ENCODE measurements at regions not wholly inside any gene's neighbourhood (a gene's known extent, or its start where the extent isn't known, plus 50 kb on each side); places are given as distances from the start of the nearest gene placed in this dataset.

DNA sequence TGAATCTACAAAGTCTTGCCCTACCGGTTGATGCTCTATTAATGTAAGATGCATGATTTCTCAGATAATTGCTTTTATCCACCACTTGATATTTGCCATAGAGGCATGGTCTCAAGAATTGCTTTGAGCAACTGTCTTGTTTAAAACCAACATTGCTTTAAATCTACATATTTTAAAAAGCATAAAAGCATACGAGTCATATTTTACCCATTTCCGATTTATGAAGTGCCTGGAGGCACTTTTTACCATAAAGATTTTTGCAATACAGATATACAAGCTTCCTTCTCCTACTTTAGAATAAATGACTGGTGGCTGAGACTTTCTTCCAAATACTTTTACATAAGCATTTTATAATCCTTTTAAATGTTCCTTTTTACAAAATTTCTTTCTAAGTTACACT lies 517.6 kb downstream of the TXNL1 start:
- H3K4me1 Mint-ChIP-seq, result no peaks in the 10 kb centered on the region
- peaks cover 3% of the 10 kb centered on the region for H3K27me3 Mint-ChIP-seq (ENCODE audit: low read depth)
- H3K9me3 Mint-ChIP-seq, result no peaks in the 10 kb centered on the region
- H3K4me3 Mint-ChIP-seq, result no peak overlapping the region
- TF ChIP-seq, protein P1, sequence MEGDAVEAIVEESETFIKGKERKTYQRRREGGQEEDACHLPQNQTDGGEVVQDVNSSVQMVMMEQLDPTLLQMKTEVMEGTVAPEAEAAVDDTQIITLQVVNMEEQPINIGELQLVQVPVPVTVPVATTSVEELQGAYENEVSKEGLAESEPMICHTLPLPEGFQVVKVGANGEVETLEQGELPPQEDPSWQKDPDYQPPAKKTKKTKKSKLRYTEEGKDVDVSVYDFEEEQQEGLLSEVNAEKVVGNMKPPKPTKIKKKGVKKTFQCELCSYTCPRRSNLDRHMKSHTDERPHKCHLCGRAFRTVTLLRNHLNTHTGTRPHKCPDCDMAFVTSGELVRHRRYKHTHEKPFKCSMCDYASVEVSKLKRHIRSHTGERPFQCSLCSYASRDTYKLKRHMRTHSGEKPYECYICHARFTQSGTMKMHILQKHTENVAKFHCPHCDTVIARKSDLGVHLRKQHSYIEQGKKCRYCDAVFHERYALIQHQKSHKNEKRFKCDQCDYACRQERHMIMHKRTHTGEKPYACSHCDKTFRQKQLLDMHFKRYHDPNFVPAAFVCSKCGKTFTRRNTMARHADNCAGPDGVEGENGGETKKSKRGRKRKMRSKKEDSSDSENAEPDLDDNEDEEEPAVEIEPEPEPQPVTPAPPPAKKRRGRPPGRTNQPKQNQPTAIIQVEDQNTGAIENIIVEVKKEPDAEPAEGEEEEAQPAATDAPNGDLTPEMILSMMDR (IDR thresholded peaks at IDR 0.05; ENCODE audit: unreplicated experiment in 3 of 3), result no peak
- no peak overlapping the region for H3K27ac Mint-ChIP-seq
- no peaks in the 10 kb centered on the region for H3K36me3 Mint-ChIP-seq (ENCODE audit: low read depth)

DNA sequence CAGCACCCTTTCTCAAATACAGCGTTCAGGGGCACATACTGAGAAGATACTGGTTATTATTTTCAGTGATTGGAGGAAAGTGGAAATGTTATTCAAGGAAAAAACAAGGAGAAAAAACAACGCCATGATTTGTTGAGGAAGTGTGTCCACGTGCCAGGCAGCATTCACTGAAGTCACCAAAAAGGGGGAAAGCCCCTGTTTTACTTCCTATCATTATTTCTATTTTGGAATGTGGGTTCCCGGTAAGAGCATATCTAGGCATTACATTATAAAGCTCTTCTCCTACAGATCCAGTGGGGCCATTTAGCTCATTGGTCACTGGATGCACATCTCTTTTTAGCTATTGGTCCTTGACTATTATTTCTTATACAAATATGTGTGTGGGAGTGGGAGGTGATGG lies 518.7 kb downstream of the TXNL1 start:
- H3K4me3 Mint-ChIP-seq, result no peak overlapping the region
- no peaks in the 10 kb centered on the region for H3K4me1 Mint-ChIP-seq
- TF ChIP-seq, protein P1 (IDR thresholded peaks at IDR 0.05; ENCODE audit: unreplicated experiment in 3 of 3), result no peak
- no peaks in the 10 kb centered on the region for H3K9me3 Mint-ChIP-seq
- no peaks in the 10 kb centered on the region for H3K36me3 Mint-ChIP-seq (ENCODE audit: low read depth)
- no peak overlapping the region for H3K27ac Mint-ChIP-seq
- peaks cover 3% of the 10 kb centered on the region for H3K27me3 Mint-ChIP-seq (ENCODE audit: low read depth)

DNA sequence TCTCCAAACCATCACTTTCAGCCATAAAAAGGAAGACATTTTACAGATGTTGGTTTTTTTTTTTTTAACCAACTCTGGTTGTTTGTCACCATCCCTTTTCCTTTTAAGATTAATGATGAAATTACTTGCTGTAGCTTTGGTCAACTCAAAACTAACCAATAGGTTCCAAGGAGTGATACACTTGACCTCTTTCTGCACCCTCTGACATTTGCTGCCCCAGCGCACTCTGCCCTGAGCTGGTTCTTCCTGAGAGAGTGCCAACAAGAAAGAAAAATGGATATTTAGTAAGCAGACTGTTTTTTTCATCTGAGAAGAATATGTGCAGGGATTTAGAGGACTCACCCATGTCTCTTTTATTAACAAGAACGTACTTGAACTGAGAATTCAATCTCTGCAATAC lies 520.0 kb downstream of the TXNL1 start:
- Mint-ChIP-seq H3K4me1 (no peaks in the 10 kb centered on the region), H3K27me3 (ENCODE audit: low read depth) (peaks cover 6% of the 10 kb centered on the region), H3K36me3 (ENCODE audit: low read depth) (no peaks in the 10 kb centered on the region), H3K27ac (peak overlapping the region in 1 of 3 experiments; percentile 53), H3K4me3 (no peak overlapping the region), H3K9me3 (no peaks in the 10 kb centered on the region)
- TF ChIP-seq, protein P1 (IDR thresholded peaks at IDR 0.05; ENCODE audit: unreplicated experiment in 3 of 3), result no peak

DNA sequence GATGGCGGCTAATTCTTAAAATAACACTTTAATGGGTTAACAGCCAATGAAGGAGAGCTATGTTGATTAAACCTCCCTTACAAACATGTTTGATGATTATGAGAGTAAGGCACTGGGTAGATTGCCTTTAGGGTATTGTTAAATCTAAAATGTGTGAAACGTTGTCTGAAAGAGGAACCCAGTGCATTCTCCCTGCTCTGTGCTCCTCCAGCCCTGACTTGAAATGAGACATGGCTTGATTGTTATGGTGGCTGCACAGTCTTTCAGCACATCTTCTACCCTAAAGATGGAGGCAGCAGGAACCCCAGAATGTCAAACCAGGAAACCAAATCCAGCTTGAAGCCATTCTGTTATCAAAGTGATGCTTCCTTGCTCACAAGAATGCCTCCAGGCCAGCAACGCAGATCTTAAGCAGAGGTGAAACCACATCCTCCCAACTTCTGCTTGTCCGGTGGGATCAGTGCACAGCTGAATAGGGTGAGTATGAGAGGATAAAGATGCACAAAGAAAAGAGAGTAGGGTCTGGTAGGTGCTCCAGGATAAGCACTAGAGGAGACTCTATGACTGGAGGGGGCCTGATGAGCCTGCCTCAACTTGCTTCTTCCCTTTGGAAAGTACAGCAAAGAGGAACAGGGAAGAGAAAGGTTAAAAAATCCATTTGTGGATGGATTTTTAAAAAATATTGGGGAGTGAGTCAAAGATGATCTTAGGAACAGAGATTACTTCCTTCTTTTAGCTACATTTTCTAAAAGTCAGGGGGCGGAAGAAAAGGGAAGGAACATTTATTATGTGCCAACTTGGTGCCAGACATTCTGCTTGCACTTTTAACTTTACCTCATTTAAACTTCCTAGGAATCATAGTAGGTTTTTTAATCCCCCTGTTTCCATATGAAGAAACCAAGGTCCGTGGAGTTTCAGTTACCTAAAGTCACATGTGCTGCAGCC lies 523.0 kb downstream of the TXNL1 start:
- no peaks in the 10 kb centered on the region for H3K9me3 Mint-ChIP-seq
- peaks cover 18% of the 10 kb centered on the region for H3K4me1 Mint-ChIP-seq
- H3K36me3 Mint-ChIP-seq (ENCODE audit: low read depth), result no peaks in the 10 kb centered on the region
- H3K27me3 Mint-ChIP-seq (ENCODE audit: low read depth), result peaks cover 6% of the 10 kb centered on the region
- H3K27ac Mint-ChIP-seq, result no peak overlapping the region
- TF ChIP-seq, protein P1 (IDR thresholded peaks at IDR 0.05; ENCODE audit: unreplicated experiment in 3 of 3), result no peak
- no peak overlapping the region for H3K4me3 Mint-ChIP-seq

DNA sequence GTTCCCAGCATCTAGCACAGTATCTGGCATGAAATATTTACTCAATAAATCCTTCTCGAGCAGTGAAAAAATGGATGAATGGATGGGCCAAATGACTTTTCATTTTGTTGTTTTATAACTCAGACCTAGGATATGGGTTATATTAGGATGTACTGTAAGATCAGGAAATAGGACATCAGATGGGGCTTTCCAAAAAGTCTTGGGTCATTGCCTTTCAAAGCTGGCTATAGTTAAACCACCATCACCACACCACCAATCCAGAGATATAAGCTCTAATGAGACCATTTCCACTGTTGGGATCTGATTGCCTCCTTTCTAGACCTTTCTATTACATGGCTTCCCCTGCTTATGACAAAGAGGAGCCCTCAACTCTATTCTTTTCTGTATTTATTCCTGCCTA lies 525.0 kb upstream of the TCF4 start:
- H3K36me3 Mint-ChIP-seq (ENCODE audit: low read depth), result no peaks in the 10 kb centered on the region
- peaks cover 33% of the 10 kb centered on the region for H3K4me1 Mint-ChIP-seq
- no peaks in the 10 kb centered on the region for H3K9me3 Mint-ChIP-seq
- no peak overlapping the region for H3K4me3 Mint-ChIP-seq
- peaks cover 3% of the 10 kb centered on the region for H3K27me3 Mint-ChIP-seq (ENCODE audit: low read depth)
- no peak overlapping the region for H3K27ac Mint-ChIP-seq
- TF ChIP-seq, protein P1 (IDR thresholded peaks at IDR 0.05; ENCODE audit: unreplicated experiment in 3 of 3), result no peak

Data from nephron (organoid).